NCI-H345 treated with DMSO at 0.1 percent for 48 hours (cell line): ENCODE measurements at regions not wholly inside any gene's neighbourhood (a gene's known extent, or its start where the extent isn't known, plus 50 kb on each side); places are given as distances from the start of the nearest gene placed in this dataset.

ENCODE experiments used
- DNase-seq: peaks from one replicate; lab custom pipeline; 2025; ENCODE audit not compliant: unreplicated experiment; lab: John Stamatoyannopoulos, UW

DNA sequence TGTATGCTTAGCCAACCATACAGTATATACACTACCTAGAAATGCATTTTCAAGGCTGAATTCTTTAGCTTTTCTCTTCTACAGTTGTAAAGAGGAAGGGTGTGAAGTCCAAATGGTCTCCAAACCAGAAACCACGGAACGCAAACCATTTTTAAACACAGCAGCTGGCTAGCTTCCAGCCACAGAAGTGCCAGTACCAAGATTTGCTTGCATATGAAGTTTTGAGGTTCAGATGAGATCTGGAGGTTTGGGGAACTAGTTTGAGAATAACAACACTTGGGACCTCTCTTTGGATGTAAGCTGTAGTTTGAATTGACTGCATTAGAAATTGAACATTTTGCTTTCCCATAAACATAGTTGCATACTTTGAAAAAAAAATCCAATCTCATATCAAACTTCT, 1243.5 kb downstream of the EFNB2 start:
- DNase-seq, result no peak

- no peak for DNase-seq
Observed at GRCh38 chr13:105290596-105290995, 1244.9 kb downstream of the EFNB2 start.

DNA sequence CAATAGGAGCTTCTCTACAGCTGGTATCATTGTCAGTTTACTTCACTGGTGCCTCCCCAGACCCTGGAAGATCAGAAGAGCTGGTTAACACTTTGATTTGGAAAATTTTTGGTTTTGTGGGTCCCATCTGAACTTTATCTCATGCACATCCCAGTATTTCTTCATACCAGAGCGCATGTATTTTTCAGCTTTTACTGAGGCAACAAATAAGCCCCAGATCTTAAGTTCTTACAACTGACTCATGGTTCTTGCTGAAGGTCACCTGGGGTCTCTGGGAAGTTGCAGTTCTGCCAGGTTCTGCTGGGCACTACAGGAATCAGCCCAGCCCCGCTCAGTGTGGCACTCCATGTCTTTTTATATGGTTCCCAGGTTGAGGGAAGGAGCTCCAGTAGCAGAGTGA, 1249.9 kb downstream of the EFNB2 start:
- no peak for DNase-seq

DNA sequence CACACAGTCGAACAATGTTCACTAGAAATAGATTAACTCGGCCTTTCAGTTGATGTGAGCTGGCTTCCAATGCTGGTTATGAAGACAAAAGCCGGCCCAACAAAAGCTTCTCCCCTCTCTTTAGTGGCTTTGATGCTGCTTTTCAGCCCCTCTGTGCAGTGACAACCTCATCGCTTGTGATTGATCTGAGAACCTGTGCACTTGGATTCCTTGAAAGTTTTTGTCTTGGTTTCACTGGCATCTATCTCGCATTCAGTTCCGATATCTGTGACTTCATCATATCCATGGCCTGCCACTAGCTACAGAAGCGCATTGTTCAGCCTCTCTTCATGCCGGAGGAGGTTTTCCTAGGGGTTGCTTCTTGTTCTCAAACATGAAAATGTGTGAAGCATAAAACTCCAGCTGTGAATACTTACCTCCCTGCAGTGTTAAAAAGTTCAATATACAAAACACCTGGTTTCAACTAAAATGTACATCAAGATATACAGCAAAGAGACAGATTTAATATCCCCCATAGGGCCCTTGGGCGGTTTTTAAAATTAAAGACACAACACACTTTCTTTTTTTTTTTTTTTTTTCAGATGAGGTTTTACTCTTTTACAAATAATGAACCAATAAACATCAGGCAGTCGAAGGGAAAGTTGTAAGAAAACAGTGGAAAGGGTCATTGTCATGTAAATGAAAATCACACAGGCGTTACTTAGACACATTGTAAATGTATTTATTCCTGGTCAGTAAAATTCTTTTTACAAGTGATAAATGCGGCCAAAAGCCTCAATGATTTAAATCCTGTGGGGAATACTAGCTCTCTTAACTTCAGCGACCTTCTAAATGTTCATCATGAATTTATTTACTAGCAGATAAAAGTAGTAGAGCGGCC, 1252.8 kb downstream of the EFNB2 start:
- DNase-seq, result no peak

DNA sequence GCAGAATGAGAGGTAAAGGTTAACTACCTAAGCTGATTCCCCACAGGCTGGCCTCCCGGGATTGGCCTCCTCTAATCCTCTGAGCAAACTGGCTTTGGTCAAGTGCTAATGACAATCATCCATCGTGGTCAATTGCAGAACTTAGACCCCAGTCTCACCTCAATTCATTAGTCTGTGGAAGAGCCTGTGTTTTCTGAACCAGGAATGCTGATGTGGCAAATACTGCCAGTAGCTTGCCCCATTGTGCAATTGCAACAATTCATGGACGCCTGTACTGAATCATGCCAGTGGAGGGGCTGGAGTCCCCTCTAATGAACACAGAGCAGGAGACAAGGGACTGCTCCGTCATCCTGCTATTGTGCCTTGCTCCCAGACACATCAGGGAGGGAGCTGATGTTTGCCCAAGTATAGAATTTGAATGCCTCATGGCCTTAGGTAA, 1256.5 kb downstream of the EFNB2 start:
- DNase-seq, result peak; percentile 31

GRCh38 chr13:105276571-105276970, 1258.9 kb downstream of the EFNB2 start:
- DNase-seq, result no peak

DNA sequence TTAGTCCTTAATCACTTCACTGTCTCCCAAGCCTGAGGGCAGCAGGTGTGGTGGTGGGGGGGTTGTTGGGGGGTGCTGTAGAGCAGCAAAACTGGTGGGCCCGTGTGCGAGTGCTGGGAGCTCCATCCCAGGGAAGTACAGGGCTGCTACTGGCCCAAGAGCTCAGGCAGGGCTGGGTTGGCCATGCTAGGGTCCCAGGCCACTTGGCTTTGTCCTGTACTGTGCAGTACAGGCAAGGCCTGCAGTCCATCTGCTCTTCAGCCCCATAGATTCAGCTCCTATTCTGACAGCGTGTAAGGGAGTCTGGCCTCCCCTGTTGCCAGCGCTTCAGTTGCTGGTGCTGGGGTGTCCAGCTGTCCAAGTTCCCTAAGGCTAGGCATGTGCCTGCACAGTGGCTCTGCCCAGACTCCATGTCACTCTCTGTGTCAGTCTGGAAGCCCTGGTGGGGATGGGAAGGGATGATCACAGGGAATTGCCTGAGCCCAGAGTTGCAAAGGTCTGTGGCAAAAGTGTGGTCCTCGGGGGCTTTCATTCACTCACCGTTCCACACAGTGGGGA, 1261.7 kb downstream of the EFNB2 start:
- no peak for DNase-seq

DNA sequence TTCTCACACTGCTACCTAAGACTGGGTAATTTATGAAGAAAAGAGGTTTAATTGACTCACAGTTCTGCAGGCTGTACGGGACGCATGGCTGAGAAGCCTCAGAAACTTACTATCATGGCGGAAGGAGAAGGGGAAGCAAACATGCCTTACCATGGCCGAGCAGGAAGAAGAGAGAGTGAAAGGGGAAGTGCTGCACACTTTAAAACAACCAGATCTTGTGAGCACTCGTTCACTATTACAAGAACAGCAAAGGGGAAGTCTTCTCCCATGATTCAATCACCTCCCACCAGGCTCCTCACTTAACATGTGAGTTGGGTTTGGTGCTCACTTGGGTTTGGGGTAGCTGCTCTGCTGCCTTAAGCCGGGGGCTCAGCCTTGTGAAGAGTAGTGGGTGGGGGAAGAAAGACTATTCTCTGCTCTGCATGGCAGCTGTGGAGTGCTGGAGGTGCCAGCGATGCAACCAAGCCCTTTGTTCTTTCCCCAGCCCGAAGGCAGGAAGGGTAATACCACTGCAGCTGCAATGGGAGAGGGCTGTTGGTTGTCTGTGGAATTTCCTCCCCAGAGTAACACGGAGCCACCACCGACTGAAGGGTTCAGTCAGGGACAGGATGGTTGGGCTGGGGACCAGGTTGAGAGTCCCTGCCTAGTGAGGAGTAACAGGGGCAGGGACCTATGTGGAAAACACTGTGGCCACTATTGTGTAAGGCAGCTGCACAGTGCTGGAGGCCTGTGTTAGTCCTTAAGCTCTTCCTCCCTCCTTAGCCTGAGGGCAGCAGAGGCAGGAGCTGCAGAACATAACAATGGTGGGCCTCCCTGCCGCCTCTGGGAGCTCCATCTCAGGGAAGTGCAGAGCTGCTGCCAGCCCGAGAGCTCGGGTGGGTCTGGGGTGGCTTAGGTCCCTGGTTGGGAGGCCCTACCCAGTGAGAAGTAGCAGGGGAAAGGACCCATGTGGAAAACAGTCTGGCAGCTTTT, 1262.5 kb downstream of the EFNB2 start:
- DNase-seq, result no peak

- DNase-seq, result no peak
Observed at GRCh38 chr13:105266615-105267014, 1268.8 kb downstream of the EFNB2 start.

DNA sequence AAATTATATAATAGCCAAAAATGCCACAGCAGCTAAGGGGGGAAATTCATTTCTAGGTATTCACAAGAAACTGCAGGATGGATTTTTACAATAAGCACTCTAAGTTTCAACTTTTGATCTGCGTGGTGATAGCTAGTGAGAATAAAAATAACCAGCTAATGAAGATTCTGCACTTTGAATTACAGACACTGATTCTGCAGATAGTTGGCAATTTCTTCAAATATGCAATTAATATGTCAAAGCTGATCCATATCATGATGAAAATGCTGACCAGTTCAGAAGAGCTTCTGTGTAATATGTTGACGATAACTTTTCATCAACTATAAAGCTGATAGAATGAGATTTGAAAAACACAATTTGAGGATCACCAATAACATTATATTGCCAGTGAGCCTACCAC, 1272.9 kb downstream of the EFNB2 start:
- DNase-seq, result no peak

- DNase-seq, result no peak
Observed at GRCh38 chr13:105259426-105259825, 1276.0 kb downstream of the EFNB2 start.

DNA sequence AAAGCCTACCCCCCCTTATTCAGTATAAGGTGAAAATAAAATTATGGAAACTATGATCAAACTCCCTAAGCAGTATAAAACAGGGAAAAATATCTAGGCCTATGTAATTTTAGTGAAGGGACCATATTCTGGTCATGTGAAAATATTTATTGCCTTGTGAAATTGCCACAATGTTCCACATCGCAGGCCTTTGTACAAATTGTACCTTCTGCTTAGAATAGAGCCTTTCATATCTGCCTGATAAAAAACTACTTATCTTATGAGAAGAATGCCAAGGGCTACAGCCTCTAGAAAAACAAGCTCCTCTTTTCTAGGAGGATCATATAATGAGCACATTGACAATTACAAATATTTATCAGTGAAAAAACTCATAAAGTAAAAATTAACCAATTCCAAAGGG, 1280.0 kb downstream of the EFNB2 start:
- no peak for DNase-seq

DNA sequence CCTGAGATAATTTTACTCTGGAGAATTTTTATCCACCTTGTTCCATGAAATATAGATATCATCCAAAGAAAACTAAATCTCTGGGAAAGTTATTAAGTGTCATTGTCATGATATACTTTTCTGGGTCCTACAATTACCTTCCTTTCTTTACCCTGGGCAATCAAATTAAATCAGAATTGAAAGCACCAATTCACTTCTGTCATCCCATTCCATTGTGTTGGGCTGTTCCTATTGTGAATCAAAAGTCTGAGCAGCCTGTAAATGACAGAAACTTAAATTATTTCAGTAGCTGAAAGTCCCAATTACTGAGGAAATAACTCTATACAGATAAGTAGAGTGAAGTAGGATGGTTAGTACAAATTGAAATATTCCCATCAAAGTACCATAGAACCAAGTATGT, 1284.2 kb downstream of the EFNB2 start:
- DNase-seq, result no peak

DNA sequence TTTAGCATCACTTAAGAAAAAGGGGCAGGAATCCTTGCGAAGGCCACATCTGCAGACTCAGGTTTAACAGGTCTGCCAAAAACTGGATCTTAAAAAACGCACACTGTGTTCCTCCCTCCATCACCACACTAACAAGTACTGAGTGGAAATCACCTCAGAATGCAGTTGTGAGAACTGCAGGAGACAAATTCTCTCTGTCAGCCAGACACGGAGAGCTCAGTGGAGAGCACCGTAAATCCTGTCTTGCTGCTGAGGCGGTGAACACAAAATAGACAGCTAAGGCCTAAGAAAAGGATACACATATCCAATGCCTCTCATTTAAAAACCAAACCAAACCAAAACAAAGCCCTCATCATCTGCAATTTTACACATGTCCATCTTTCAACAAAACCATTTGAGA, 1287.6 kb downstream of the EFNB2 start:
- no peak for DNase-seq

- no peak for DNase-seq
Observed at GRCh38 chr13:105240371-105240770, 1295.1 kb downstream of the EFNB2 start.

DNA sequence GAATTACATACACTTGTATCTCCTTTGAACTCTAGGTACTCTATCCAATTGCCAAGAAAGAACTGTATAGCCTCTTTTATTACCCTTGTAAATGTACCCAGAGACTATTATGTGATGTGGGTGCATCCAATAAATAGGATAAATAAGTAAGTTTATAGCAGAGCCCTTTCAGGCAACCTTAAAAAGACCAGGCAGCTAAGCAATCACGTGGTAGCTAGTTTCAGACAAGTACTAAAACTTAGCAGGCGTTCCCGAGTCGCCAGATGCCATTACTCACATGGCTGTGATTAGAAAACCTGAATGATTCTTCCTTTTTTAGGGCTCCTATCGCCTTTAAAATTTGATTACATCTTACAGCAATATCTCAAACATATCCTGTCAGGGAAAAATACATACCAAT, 1303.0 kb downstream of the EFNB2 start:
- DNase-seq, result no peak

DNA sequence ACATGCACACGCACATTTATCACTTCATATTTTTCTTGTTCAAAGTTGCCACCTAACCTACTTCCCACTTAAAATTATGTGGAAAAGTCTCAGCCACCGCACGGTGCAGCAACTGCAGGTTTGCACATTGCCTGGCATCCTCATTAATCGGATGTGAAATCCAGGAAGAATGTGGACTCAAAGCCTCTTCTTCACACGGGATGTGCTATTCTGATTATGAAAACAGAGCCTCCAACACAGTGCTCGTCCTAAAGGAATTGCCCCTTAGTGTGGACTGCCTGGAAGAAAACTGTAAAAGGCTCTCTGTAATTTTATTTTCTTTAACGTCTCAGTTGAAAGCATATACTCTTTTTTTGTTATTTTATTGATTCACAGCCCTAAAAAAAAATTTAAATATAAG, 1303.5 kb downstream of the EFNB2 start:
- DNase-seq, result no peak

- no peak for DNase-seq
Observed at GRCh38 chr13:105231579-105231978, 1303.9 kb downstream of the EFNB2 start.

- DNase-seq, result no peak
Observed at GRCh38 chr13:105220881-105221280, 1314.6 kb downstream of the EFNB2 start.

- no peak for DNase-seq
Observed at GRCh38 chr13:105220063-105220462, 1315.4 kb downstream of the EFNB2 start.

DNA sequence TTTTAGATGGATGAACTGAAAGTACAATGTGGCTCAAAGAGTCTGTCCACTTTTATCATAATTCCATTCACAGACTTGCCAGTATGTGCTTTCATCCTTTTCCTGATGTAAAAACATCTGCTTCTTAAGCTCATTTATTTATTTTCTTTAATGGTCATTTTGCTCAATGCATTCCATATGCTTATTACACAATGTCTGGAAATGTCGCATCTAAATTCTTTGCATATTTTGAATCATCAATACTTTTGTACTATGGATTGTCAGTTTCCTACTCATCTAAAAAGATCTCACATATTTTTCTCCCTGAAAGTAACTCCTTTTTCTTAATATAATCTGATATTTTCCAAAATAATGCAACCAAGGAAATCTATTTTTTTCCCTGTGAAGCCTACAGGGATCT, 1315.8 kb downstream of the EFNB2 start:
- no peak for DNase-seq

GRCh38 chr13:105213512-105213911, 1322.0 kb downstream of the EFNB2 start:
- no peak for DNase-seq
